GM19397 (cell line): ENCODE measurements at regions not wholly inside any gene's neighbourhood (a gene's known extent, or its start where the extent isn't known, plus 50 kb on each side); places are given as distances from the start of the nearest gene placed in this dataset.
"Not testable (repeated sequence)": the region's sequence is repeated elsewhere in the genome, so short reads cannot be mapped to it uniquely, and the experiment has no call there.

ENCODE experiments used
- ATAC-seq: cut with Tn5 transposase; IDR thresholded peaks from one replicate; pipeline ENCODE4 v1.9.1; 2021; ENCODE audit warnings: mild to moderate bottlenecking, moderate library complexity; ENCODE audit not compliant: unreplicated experiment

GRCh38 chrX:117843749-117844148, 272.9 kb downstream of the KLHL13 start:
- ATAC-seq, result no peak

GRCh38 chrX:117840645-117841044, 276.0 kb downstream of the KLHL13 start:
- ATAC-seq, result no peak

- no peak for ATAC-seq
These were observed 277.1 kb downstream of the KLHL13 start for GRCh38 chrX:117839544-117839943.

- ATAC-seq, result no peak
These were observed 277.9 kb downstream of the KLHL13 start for GRCh38 chrX:117838581-117839331.

- no peak for ATAC-seq
These were observed 281.6 kb downstream of the KLHL13 start for GRCh38 chrX:117835034-117835433.

DNA sequence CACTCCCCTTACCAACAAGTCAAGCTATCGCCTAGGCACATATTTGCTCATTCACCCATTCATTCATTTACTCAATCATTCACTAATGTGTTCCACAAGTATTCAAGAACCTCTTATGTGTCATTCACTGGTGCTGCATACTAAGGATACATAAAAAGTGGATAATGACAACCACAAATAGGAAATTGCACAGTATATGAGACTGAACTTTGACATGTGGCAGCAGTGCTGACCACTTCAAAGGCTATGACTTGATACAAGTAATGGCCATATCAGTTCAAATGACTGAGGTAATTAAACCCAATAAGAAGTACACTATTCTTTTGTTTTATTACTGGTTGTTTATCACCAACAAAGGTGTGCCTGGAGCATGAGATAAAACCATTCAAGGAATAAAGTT, 282.5 kb downstream of the KLHL13 start:
- ATAC-seq, result no peak

GRCh38 chrX:117821472-117821871, 295.1 kb downstream of the KLHL13 start:
- not testable (repeated sequence) for ATAC-seq

DNA sequence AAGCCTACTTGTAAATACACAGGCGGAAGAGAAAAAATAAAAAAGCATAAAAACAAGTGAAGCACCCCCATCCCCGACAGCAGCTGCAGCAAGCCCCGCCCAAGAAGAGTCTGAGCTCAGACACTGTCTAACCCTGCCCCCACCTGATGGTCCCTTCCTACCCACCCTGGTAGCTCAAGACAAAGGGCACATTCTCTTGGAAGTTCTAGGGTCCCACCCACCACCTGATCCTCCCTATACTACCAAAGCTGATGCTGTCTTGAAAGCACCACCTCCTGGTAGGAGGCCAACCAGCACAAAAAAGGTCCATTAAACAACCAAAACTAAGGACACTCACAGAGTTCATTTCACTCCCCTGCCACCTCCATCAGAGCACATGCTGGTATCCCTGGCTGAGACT, 308.2 kb downstream of the KLHL13 start:
- ATAC-seq, result no peak

DNA sequence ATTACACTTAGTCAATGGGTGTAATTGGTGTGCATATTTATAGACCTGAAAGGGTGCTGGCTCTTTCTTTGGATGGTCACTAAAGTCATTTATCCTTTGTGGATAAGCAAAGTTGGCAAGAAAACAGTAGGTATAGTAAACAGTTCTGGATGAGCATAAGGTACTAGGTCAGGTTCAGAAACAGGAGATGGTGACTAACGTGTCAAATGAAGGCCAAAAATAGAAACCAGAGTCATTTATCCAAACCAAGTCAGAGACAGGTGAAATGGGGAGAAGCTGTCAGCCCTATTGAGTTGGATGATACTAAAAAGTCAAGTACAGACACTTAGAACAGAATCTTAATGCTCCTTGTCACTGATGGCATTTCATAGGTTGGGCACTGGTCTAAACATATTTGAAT, 313.1 kb downstream of the KLHL13 start:
- no peak for ATAC-seq

- ATAC-seq, result no peak
These were observed 328.3 kb downstream of the KLHL13 start for GRCh38 chrX:117788339-117788738.

DNA sequence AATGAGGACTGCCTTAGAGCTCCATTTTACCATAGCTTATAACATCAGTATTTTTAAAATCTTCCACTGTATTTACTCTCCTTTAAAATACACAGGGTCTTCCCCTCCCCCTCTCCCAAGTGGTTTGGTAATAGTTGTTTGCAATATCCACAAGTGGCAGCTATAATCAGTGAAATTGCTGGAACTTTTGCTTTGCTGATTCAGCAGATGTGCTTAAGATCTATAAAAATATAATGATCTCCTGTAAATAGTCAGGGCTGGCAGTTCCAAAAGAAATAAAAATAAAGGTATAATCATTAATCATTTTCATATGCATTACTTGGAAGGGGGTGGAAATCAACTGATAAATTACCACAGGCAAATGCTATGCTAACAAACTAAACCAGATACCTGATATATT, 345.2 kb downstream of the KLHL13 start:
- no peak for ATAC-seq

GRCh38 chrX:117768861-117769604, 347.6 kb downstream of the KLHL13 start:
- ATAC-seq, result no peak

DNA sequence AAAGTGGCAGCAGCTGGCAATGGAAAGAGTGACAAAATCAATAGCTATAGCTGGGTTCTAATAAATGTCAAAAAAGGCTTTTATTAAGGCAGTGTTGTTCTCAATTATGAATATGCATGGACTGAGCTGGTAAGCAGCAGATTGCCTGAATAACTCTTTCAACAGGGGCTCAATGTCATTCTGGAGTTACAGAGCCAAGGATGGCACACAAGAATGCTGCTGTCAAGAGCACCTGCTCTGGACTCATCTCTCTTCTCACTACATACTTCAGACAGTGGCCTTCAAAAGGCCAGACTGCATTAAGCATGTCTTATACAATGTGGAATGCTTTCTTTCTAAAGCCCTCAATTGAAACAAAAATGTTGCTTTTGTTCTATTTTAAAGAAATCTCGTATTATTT, 351.4 kb downstream of the KLHL13 start:
- no peak for ATAC-seq

DNA sequence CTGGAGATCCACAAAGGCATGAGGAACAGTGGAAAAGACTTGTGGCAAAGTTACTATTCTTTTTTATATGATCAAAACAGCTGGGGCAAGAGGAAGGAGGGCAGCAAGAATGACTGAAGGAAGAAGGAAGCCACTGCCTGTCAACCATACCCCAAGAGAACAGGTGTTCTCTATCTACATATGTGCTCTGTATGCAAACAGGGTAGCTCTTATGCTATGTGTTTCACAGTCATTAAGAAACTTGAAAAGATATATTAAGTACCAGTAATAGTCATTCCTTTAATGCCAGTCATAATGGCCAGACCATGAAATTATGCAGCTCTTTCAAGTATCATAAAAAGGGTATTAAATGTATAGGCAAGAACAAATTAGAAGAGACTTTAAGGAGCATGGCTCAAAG, 363.9 kb downstream of the KLHL13 start:
- peak; percentile 77 for ATAC-seq

DNA sequence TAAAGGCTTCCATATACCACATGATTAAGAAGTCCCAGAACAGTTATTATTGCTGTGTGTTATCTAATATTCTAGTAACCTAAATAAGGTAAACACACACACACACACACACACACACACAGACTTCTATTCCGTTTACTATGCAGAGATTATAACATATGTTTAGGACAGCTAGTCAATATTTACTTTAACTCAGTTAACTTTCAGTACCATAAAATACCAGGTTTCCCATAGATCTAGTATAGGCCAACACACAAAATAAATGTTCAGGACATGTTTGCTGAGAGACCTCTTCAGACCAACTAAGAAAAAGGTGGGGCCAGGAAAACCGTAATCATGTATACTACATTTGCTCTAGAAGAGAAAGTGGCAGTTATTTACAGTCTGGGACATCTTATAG, 365.5 kb downstream of the KLHL13 start:
- ATAC-seq, result no peak

- no peak for ATAC-seq
These were observed 371.7 kb downstream of the KLHL13 start for GRCh38 chrX:117744958-117745357.

GRCh38 chrX:117743469-117744251, 372.9 kb downstream of the KLHL13 start:
- ATAC-seq, result no peak

- ATAC-seq, result no peak
These were observed 403.2 kb downstream of the KLHL13 start for GRCh38 chrX:117713411-117713810.

DNA sequence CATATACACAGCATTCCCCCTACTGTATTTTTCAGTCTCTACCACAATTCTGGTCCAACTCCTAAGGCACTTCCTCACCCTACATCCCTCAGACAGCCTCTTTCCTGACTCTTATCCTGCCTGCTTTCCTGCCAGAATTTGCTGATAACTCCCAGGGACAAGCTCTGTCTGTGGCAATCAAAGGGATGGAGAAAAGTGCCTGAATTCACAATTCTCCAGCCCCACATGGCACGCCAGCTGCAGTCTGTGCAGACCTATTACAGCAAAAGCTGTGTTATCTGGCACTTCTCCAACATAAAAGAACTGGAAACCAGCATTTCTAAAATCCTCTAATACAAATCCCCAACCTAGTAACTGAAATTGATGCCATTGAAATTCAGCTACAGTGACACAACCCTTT, 404.8 kb downstream of the KLHL13 start:
- ATAC-seq, result no peak

- ATAC-seq, result no peak
These were observed 408.5 kb downstream of the KLHL13 start for GRCh38 chrX:117707948-117708743.

DNA sequence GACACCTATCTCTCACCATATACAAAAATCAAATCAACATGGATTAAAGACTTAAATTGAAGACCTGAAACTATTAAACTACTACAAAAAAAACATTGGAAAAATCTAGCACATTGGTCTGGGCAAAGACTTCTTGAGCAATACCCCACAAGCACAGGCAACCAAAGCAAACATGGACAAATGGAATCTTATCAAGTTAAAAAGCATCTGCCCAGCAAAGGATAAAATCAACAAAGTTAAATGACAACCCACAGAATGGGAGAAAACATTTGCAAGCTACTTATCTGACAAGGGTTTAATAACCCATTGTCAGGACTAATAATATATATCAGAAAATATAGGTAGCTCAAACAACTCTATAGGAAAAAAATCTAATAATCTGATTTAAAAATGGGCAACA, 415.6 kb downstream of the KLHL13 start:
- no peak for ATAC-seq
